ENCODE measurements at regions not wholly inside any gene's neighbourhood (a gene's known extent, or its start where the extent isn't known, plus 50 kb on each side); places are given as distances from the start of the nearest gene placed in this dataset.

- TF ChIP-seq CTCF (IDR thresholded peaks at IDR 0.05 in 4 of 5, conservative IDR thresholded peaks at IDR 0.05 in 1 of 5): no peak
- TF ChIP-seq POLR2A (IDR thresholded peaks at IDR 0.05): no peak
Measured at GRCh38 chr17:14843086-14843795, 421.9 kb downstream of the PMP22 start.

Measured in gastrocnemius medialis (tissue), 4 donors.